ENCODE measurements at regions not wholly inside any gene's neighbourhood (a gene's known extent, or its start where the extent isn't known, plus 50 kb on each side); places are given as distances from the start of the nearest gene placed in this dataset.

GRCh38 chr20:56195946-56196345 lies 52.6 kb upstream of the MC3R start:
- TF ChIP-seq RAD21 (conservative IDR thresholded peaks at IDR 0.05) (no peak), EP300 (conservative IDR thresholded peaks at IDR 0.05; ENCODE audit: poor library complexity, severe bottlenecking) (no peak), CTCF (IDR thresholded peaks at IDR 0.05; ENCODE audit: poor library complexity, severe bottlenecking) (no peak), MXI1 (conservative IDR thresholded peaks at IDR 0.05; ENCODE audit: poor library complexity, severe bottlenecking) (no peak), TAF1 (IDR thresholded peaks at IDR 0.05; ENCODE audit: low read depth) (no peak), EZH2 (IDR thresholded peaks at IDR 0.05; ENCODE audit: borderline replicate concordance, insufficient read depth, low read length, poor library complexity, severe bottlenecking) (no peak), POLR2AphosphoS5 (IDR thresholded peaks at IDR 0.05) (no peak), SMC3 (conservative IDR thresholded peaks at IDR 0.05; ENCODE audit: poor library complexity) (no peak)
